RCC 7860 (cell line): ENCODE measurements at regions not wholly inside any gene's neighbourhood (a gene's known extent, or its start where the extent isn't known, plus 50 kb on each side); places are given as distances from the start of the nearest gene placed in this dataset.

Source experiments
- DNase-seq: peaks from one replicate; pipeline ENCODE4 v3.0.0-alpha.2; 2015; ENCODE audit warnings: low spot score
- FAIRE-seq: peaks from 2 replicates; lab custom pipeline; 2012; peaks lifted over from hg19 to GRCh38; lab: Jason Lieb, UNC

DNA sequence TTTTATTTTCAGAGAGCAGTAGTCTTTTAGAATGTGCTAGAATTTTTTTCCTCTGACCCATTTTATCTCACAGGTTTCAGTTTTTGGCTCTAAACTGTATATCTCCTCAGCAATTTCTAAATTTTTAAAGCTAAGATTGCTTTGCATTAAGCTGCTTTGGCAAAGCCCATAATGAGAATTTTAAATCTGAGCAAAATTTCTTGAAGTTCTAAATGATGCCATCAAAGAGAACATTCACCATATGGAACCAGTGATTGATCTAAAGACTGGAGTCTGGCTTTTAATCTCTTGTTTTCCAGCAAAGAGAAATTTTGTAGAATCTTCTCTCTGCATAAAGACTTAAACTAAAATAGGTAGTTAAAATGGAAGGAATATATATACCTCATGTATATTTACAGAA is 313.6 kb downstream of the TBC1D32 start:
- FAIRE-seq (no peak), DNase-seq (no peak)

DNA sequence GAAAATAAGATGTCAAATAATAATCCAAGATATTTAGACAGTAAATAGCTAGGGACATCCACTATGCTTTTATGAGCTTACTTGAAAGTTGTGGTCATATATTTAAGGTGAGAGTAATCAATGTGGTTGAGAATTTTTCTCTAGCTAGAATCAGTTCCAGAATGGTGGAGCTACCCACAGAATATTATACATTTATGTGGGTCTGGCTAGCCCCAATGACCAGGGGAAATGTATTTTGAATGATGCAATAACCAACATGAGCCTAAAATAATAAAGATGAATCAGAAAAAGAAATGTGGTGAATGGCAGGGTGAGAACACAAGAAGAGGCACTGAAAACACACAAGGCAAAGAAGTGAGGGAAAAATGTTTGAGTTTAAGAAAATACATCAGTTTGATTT is 325.7 kb downstream of the TBC1D32 start:
- DNase-seq: no peak
- FAIRE-seq: no peak

DNA sequence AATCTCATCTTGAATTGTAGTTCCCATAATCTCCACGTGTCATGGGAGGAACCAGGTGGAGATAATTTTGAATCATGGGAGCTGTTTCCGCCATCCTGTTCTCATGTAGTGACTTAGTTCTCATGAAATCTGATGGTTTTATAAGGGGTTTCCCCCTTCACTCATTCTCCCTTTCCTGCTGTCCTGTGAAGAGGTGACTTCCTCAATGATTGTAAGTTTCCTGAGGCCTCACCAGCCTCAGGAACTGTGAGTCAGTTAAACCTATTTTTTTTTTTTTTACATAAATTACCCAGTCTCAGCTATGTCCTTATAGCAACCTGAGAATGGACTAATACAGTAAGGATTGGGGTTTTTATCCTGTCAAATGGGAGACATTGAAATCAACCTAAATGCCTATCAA is 328.3 kb downstream of the TBC1D32 start:
- DNase-seq: no peak
- no peak for FAIRE-seq

DNA sequence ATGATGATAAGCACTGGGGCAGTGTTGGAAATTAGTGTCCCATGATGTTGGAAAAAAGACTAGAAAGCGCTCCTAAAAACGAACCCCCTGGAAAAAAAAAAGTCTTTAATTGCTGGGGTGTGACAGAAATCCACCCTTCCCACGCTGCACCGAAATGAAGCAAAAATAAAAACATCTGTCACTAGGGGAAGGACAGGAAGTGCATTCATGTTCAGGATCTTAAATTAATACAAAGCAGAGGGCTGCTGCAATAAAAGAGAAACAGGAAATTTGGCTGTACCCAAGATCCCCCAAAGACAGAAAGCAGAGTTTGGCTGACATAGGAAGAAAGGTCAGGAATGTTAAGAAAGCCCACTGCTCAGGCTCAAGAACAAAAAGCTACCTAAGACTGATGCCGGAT is 333.9 kb downstream of the TBC1D32 start:
- FAIRE-seq (no peak), DNase-seq (no peak)

DNA sequence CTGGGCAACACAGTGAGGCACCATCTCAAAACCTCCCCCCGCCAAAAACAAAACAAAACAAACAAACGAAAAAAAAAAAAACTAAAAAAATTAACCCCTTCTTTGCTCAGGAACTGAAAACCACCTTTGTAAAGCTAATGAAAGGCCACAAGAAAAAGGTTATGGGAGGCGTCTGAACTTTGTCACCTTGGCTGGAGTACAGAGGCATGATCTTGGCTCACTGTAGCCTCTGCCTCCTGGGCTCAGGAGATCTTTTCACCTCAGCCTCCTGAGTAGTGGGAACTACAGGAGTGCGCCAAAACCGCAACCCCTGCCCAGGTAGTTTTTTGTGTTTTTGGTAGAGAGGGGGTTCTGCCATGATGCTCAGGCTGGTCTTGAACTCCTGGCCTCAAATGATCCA is 337.9 kb downstream of the TBC1D32 start:
- DNase-seq (no peak), FAIRE-seq (no peak)

DNA sequence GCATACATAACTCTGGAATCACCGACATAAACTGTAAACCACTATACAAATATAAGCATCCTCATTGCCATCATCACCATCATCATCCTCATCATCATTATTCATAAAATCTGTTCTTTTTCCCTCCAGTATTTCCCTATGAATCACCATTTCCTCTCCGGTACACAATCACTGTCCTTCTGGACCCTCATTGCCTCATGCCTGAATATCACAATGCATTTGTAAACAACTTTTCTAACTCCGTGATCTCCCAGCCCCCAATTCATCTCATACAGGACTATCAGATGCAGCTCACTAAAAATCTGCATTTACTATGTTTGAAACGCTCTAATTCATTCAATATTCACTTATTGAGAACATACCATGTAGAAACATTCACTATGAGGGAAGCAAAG is 339.7 kb downstream of the TBC1D32 start:
- DNase-seq (no peak), FAIRE-seq (no peak)

DNA sequence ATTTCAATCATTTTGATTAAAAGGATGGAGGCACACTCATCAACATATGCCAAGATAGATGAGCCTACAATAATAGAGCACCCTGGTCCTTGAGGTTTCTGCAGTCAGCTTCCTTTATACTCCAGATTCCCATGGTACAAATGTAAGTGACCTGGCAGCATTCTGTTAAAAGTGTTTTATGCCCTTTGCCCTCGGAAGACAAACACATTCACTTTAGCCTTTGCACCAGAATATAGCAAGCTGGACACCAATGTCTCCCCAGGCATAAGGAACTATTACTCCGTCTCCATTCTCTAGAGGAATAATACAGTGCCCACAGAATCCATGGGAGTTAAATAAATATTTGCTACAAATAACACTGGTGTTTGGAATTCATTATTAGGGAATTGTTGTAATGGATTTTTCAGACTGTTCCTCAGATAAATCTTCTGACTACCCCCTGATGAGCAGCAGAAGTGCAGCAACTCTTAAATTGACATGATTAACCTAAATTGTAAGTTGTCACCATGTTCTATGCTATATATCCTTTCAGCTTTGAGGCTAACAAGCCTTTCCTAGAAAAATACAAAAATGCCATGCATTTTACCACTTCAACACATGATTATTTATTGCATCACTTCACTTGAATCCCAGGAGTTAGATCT is 340.2 kb downstream of the TBC1D32 start:
- FAIRE-seq (no peak), DNase-seq (no peak)

DNA sequence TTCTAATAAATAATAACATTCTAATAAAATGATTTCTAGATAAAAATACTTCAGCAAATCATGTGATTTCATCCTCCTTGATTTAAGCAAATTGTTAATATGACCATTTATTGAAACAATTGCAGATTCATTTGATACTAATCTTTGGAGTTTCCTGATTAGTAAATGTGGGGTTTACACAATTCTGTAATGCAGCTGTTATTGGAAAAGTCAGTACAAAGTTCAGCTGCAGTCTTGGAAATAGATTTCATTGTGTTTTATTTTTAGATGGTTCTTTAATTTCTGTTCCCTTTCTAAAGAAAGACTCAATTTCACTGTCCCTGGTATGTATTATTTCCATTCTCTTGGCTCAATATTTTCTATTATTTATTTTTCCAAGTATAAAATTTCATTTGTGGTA is 342.0 kb downstream of the TBC1D32 start:
- FAIRE-seq (no peak), DNase-seq (no peak)

DNA sequence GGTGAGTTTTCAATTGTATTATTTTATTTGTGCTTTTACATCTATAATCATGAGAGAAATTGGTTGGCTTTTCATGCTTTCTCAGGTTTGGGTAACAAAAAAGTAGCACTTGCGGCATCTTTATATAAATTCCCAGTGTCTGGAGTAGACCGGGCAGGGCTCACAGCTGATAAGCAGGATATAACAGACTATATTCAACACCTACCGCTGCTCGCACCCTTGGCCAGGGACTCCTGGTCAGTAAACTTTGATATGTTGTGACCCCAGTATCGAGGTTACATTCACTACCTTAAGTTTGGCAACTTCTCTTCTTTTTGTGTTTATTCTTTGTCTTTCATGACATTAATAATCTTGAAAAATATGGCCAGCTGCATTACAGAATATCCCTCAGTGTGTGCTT is 343.4 kb downstream of the TBC1D32 start:
- DNase-seq (no peak), FAIRE-seq (no peak)

DNA sequence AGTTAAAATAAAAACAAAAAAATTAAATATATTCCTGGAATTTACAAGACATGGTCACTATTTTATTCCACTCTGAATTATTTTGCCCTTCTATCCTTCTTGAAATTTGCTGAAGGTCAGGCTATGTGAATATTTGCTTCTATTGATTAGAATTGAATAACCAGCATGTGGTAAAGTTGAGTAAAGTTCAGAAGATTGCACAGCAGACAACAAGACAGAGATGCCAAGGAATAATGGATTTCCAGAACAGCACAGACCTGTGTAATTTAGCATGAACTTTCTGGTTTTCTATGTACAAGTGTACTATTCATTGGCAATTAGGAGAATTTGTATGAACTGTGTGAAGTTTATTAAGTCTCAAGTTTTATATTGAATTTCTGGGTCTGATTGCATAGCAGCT is 352.4 kb downstream of the TBC1D32 start:
- no peak for FAIRE-seq
- no peak for DNase-seq

DNA sequence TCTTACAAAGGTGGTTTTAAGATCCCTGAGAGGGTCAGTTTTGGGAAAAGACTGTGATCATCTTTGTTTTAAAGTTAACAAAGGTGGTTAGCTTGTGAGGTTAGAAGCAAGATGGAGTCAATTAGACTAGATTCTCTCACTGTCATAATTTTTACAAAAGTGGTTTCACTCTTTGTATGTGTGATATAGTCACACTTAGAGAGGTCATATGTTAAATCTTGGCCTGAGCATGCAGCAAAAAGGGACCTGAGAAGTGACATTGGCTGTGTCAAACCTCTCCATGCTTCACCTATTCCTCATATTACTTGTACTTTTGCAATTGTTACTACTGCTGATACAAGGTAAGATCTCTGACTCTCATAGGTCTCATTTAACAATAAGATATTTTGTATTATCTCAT is 368.0 kb downstream of the TBC1D32 start:
- no peak for DNase-seq
- FAIRE-seq: no peak

DNA sequence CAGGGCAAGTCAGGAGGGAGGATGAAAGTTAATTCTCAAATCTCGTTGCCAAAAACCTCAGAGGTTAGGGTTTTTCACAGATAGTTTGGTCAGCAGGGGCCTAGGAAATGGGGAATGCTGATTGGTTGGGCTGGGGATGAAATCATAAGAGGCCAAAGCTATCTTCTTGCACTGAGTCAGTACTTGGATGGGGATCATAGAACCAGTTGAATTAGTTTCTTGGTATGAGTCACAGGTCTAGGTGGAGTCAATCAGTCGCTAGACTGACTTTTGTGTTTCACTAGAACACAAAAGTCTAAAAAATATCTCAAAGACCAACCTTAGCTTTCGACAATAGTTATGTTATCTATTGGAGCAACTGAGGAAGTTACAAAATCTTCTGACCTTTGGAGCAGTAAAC is 368.5 kb downstream of the TBC1D32 start:
- no peak for FAIRE-seq
- no peak for DNase-seq

DNA sequence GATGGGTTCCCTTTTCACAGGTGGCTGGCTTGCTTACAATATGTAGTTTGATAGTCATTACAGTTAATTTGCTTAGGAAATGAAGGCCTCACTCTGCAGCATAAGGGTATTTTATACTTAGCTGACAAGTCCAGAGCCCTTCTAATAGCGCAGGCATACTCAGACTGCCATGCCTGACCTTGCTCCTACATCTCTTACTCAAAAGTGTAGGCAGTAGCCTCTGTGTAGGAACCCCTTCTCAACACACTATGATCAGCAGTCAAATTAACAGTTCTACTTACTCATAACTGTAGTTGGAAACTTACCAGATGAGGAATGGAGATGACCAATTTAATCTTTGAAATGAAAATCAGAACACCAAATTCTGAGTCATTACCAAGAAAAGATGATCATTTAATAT is 373.5 kb downstream of the TBC1D32 start:
- no peak for FAIRE-seq

DNA sequence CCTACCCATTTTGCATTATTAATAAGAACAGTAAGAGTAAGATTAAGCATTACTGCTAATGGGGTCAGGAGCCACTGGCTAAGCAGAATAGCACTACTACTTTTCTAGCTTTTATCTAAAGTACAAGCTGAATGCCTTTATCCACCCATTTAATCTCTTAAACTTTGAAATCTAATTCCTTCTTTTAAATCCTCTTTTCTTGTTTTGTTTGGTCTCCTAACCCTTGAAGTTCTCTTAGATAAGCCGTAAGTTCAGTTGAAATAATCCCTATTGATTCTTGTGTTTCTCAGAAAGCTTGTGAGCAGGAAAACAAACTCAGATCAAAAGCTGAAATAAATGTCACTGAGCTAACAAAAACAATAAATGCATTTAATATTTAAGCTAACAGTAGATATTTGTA is 380.2 kb downstream of the TBC1D32 start:
- DNase-seq (no peak), FAIRE-seq (no peak)

More for the DNA sequence above, 373.5 kb downstream of the TBC1D32 start:
- DNase-seq: no peak

DNA sequence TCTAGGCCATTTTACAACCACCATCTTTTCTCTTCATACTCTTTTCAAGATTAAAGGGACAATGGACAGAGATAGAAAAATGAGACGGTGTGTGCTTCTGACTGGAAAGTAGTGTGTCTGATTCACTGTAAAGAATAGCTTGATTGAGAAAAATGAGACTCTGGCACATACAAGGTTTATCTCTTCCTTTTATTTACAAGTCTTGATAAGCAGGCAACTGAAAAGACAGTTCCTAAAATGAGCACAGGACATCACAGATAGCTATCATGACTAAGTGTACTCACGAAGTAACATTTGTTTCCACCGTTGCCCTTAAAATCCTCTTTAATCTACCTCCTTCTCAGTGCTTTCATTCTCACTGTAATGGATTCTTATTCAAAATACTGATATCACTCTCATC is 383.0 kb downstream of the TBC1D32 start:
- FAIRE-seq (no peak), DNase-seq (no peak)

DNA sequence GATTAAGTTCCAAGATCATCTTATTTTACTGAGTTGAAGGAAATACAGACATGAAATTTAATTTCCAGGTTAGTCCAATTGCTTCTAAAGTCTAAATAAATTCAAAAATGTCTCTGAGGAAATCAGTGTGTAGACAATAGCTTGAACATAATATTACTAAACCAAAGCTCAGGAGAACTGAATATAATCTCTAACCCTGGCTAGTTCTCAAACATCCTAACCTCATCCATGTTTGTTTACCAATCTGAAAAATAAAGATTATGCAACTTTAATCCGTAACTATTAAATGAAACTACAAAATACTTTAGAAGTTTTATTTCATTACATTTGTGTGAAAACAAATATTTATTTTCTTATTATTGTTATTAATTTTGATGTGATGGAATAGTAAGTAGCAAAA is 387.2 kb downstream of the TBC1D32 start:
- DNase-seq (no peak), FAIRE-seq (no peak)

DNA sequence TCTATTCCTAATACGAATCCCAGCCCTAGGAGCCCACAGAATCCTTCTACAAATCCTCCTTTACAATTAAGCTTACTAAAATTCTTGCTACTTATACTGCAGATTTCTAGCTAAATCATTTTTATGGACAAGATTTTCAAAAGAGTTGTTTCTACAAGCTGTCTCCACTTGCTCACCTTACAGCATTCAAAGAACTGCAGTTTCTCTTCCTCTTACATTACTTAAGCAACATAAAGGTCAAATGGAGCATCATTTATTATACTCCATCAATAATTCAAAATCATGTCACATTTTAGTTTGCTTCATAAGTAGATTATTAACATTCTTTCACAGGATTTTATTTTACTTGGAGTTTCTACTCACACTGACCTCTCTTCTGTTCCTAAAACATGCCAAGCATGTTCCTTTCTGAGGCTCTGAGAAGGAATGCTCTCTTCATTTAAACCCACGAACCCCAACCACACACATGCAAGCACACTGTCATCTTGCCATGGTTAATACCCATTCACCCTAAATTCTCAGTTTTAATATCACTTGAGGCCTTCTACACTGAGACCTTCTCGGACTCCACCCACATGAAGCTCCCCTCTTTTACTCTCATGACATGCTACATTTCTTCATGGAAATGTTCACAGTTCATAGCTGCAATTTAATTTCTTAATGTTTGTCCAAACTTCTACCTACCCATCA is 388.2 kb downstream of the TBC1D32 start:
- DNase-seq (no peak), FAIRE-seq (no peak)

DNA sequence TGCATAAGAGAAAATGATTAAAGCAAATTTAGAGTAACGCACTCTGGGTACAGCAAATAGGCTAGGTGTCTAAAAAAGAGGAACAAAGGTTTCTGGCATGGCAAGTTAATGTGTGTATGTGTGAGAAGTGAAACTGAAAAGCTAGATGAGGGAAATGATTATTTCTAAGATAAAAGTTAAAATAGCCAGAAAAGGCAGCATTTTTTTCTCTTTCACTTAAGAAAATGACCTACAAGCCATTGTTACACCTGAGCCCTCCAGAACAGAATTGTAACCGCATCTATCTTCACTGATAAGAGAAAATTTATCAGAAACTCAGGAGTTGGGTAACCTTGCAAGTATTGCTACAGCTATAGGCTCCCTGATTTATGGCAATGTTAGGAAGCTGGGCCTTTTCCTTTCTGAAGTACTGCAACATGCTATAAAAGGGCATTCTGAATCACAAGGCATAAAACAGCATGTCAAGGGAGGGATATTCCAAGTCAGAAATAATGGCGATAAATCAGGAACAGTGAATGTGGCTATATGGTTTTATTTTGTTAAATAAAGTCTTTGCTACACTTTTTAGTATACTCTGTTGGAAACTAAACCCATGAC is 395.3 kb downstream of the TBC1D32 start:
- DNase-seq (no peak), FAIRE-seq (no peak)

DNA sequence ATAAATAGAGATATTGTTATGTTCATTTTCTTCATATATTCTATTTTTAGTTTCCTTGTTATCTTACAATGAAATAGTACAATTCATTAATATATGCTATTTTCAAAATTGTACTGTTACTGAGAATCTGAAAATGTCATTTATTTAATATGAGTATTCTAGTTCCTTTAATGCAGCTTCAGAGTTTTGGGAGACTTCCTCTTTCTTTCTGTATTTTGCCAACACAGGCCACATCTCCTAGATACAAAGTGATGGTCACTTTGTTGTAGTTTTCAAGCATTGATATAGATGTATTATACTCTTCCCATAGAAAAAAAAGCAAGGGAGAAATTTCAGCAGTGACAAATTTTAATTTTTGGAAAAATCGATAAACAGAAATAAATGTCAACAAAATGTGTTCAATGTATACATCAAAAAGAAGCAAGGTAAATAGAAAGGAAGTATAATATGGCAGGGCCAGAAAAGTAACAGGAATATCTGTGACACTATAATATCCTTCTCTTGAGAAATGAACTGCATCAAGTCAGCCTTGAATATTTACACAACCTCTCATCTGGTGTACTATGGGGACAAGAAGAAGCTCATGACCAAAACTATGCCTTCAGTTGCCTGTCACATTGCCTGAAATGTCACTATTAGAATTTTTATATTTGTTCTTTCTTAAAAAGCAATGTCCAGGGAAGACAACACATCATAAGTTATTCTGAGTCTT is 396.0 kb downstream of the TBC1D32 start:
- FAIRE-seq: no peak
- DNase-seq: no peak

DNA sequence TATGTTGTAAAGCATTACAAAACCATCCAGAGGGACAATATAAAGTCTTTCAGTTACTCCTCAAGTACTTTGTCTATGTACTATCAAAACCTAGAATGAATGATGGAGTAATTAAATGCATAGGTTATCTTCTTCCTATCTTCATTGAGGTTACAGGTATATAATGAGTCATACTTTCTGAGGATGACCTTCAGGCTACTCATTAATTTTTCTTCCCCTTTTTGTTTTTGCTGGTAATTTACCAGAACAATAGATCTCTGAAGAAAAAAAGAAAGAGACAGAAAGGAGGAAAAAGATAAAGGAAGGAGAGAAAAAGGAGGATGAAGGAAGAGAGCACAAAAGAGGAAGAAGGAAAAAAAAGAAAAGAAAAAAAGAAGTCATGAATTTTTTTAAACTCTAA is 398.4 kb downstream of the TBC1D32 start:
- no peak for DNase-seq
- no peak for FAIRE-seq

DNA sequence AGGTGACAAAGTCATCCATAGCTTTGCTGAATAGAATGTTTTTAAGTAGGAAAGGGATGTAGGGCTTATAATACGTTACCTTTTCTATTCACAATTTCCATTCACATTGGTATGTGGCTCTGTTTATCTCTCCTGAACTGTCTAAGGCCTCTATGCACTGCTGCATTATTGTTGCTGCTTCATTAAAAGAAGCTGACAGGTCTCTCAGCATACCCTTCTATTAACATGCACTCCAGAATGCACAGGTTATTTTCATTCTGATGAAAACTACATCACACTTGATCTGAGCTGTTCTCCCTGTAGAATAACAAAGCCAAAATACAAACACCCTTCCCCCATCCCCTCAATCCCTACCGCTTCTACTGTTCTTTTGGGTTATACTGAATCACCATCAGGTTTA is 399.3 kb downstream of the TBC1D32 start:
- DNase-seq (no peak), FAIRE-seq (no peak)
